Gastroesophageal sphincter (tissue), 3 donors: ENCODE measurements at regions not wholly inside any gene's neighbourhood (a gene's known extent, or its start where the extent isn't known, plus 50 kb on each side); places are given as distances from the start of the nearest gene placed in this dataset.

ENCODE experiments used
- CTCF ChIP-seq, 4 experiments: fragments of 200-600 bp in 2 of 4; fragments of 450-650 bp in 2 of 4; sonication (generic) in 1 of 4; IDR thresholded peaks; one replicate each; pipeline ENCODE4 v1.5.1; 2017 to 2019; ENCODE audit warnings: antibody characterized with exemption in 4 of 4, mild to moderate bottlenecking in 2 of 4, moderate library complexity in 2 of 4
- EP300 ChIP-seq: sonication (generic); formaldehyde crosslinking; IDR thresholded peaks from one replicate; pipeline ENCODE4 v1.6.1; 2017; ENCODE audit warnings: antibody characterized with exemption, mild to moderate bottlenecking
- POLR2A ChIP-seq, 2 donors: fragments of 450-650 bp; IDR thresholded peaks; one replicate each; pipeline ENCODE4 v1.6.1; 2017; ENCODE audit warnings: antibody characterized with exemption in 2 of 2, mild to moderate bottlenecking in 2 of 2, moderate library complexity in 1 of 2
- POLR2AphosphoS5 ChIP-seq: sonication (generic); formaldehyde crosslinking; IDR thresholded peaks from one replicate; pipeline ENCODE4 v1.6.1; 2017; ENCODE audit warnings: antibody characterized with exemption

GRCh38 chr20:7673841-7674240, 266.4 kb downstream of the HAO1 start:
- no peak for TF ChIP-seq CTCF (IDR thresholded peaks at IDR 0.05)
- TF ChIP-seq POLR2A (IDR thresholded peaks at IDR 0.05) = no peak
- no peak for TF ChIP-seq EP300
- no peak for TF ChIP-seq POLR2AphosphoS5
